Esophagus (tissue), 2 donors: ENCODE measurements at regions not wholly inside any gene's neighbourhood (a gene's known extent, or its start where the extent isn't known, plus 50 kb on each side); places are given as distances from the start of the nearest gene placed in this dataset.

ENCODE experiments used
- H3K27ac ChIP-seq, 2 donors: one replicate each; pipeline ENCODE4 v1.5.1; 2013; ENCODE audit warnings: low read depth in 2 of 2, mild to moderate bottlenecking in 2 of 2, inconsistent platforms in 1 of 2, low read length in 1 of 2, moderate library complexity in 1 of 2
- H3K27me3 ChIP-seq, 2 donors: one replicate each; pipeline ENCODE4 v1.6.1; 2013; ENCODE audit warnings: low read length in 2 of 2, control low read depth in 1 of 2, mild to moderate bottlenecking in 1 of 2; ENCODE audit not compliant: insufficient read depth in 2 of 2, control insufficient read depth in 1 of 2
- H3K36me3 ChIP-seq, 2 donors: one replicate each; pipeline ENCODE4 v1.6.1; 2013; ENCODE audit warnings: low read length in 1 of 2; ENCODE audit not compliant: control insufficient read depth in 2 of 2, insufficient read depth in 2 of 2
- H3K4me1 ChIP-seq, 2 donors: one replicate each; pipeline ENCODE4 v1.6.1; 2013; ENCODE audit warnings: low read length in 1 of 2; ENCODE audit not compliant: control insufficient read depth in 2 of 2, insufficient read depth in 2 of 2
- H3K4me3 ChIP-seq, 2 donors: one replicate each; pipeline ENCODE4 v1.5.1; 2013; ENCODE audit warnings: low read length in 2 of 2, mild to moderate bottlenecking in 2 of 2, low read depth in 1 of 2, moderate library complexity in 1 of 2
- H3K9me3 ChIP-seq, 2 donors: one replicate each; pipeline ENCODE4 v1.6.1; 2013; ENCODE audit warnings: mild to moderate bottlenecking in 2 of 2, low read depth in 1 of 2, low read length in 1 of 2, moderate library complexity in 1 of 2; ENCODE audit not compliant: control insufficient read depth in 2 of 2, insufficient read depth in 1 of 2
- WGBS, 2 donors: extraction: QIAGEN DNeasy Blood & Tissue Kit; methylation state at CpG; one replicate each; pipeline ENCODE4 v1.1.7; 2013; 5-methylcytosine and 5-hydroxymethylcytosine counted together
- donor health status: healthy with polysubstance abuse.
- donor health status: Bipolar disorder and iron deficiency.

DNA sequence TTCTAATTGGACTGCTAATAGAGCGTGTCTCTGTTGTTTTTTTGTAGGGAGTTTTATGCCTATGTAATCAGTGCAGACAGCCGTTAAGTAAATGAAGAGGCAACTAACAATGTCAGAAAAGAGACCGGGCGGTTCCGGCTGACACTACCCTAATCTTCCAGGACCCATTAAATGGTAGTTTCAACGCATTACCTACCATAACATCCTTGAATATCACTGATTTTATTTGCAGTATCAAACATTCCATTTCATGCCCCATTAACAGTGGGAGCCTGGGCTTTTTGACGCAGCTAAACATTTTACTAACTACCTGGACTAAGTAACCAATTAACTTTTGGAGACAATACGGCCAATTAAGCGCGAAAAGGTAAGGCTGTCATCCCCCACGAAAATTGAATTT is 832.9 kb upstream of the NR2F2 start:
- no peaks in the 10 kb centered on the region for H3K36me3 ChIP-seq
- 88 to 89% methylated on average over 11 of the region's 11 CpGs for WGBS, 2 donors
- H3K9me3 ChIP-seq, result no peaks in the 10 kb centered on the region
- H3K27me3 ChIP-seq, result no peaks in the 10 kb centered on the region
- H3K4me1 ChIP-seq, result peaks cover 0 to 2% of the 10 kb centered on the region in 2 donors
- H3K4me3 ChIP-seq, result no peak overlapping the region
- no peak overlapping the region for H3K27ac ChIP-seq

DNA sequence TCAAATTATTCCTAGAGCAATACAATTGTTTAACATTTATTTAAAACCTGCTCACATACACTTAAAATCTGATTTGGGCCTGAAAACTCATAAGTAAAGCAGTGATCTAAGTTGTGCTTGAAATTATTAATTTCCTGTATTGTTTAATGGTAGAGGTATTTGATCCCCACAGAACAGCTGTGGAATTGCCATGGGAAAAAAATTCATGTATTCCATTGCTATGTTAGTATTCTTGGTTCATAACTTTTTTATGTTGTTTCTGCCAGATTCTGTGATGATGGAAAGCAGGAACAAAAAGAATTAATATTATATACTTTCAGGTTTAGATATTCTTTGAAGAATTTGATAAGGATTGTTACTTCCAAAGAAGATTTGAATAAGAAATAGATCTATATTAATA is 831.5 kb upstream of the NR2F2 start:
- H3K27ac ChIP-seq, result no peak overlapping the region
- H3K36me3 ChIP-seq, result no peaks in the 10 kb centered on the region
- no peak overlapping the region for H3K4me3 ChIP-seq
- H3K27me3 ChIP-seq, result no peaks in the 10 kb centered on the region
- no peaks in the 10 kb centered on the region for H3K9me3 ChIP-seq
- H3K4me1 ChIP-seq, result peaks cover 0 to 2% of the 10 kb centered on the region in 2 donors

DNA sequence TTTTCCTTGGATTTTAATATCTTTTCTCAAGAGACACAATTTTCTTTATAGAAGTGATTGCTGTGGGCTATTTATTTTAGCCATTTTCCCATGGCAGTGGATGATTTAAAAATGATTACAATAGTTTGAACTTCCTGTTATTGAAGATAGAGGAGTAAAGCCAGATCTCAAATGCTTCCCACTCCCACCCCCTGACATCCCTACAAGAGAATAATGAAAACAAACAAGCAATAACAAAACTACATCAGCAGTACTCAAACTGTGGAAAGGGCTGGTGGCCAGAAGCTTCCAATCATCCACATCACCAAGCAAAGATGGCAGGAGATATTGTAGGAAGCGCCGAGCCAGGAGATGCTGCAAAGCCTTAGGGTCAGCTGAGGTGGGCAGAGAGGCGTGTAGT is 831.1 kb upstream of the NR2F2 start:
- Histone ChIP-seq H3K27ac (no peak overlapping the region), H3K36me3 (no peaks in the 10 kb centered on the region), H3K9me3 (no peaks in the 10 kb centered on the region), H3K4me1 (peaks cover 0 to 2% of the 10 kb centered on the region in 2 donors), H3K4me3 (no peak overlapping the region), H3K27me3 (no peaks in the 10 kb centered on the region)
- WGBS, 2 donors, result 70 to 82% methylated on average over 3 of the region's 3 CpGs

DNA sequence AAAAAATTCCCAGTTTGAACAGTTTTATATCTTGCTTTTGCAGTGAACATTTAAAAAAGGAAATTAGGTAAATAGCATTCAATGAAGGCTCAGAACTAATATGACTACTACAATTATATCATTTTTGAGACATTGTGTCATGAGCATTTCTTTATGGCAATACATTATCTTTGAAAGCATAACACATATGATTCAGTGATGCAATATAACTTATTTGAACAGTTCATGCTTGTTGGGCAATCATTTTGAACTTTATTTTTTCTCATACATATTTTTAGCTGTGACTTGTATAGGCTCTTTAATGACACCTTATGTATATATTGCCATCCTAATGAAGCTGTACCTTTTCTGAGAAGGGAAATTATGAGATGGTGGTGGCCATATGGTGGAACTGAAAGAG is 828.6 kb upstream of the NR2F2 start:
- no peaks in the 10 kb centered on the region for H3K27me3 ChIP-seq
- H3K4me3 ChIP-seq, result no peak overlapping the region
- H3K4me1 ChIP-seq, result no peaks in the 10 kb centered on the region
- H3K36me3 ChIP-seq, result no peaks in the 10 kb centered on the region
- no peak overlapping the region for H3K27ac ChIP-seq
- no peaks in the 10 kb centered on the region for H3K9me3 ChIP-seq

DNA sequence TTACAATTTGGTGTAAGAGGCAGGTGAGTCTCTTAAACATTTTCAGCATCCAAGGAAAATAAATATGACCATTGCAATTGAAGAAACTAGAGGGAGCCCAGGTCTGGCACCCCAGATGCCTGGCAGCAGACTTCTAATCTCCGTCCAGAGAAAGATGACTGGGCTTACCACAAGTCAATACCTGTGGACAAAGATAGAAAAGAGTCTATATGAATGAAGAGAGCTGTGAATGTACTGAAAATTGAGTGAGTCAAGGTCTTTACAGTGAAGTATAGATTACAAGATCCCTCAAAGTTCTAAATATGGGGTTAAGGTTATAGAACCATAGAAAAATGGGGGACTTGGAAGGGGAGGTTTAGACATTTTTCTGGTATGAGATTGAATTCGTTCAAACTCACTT is 827.4 kb upstream of the NR2F2 start:
- H3K36me3 ChIP-seq, result no peaks in the 10 kb centered on the region
- no peaks in the 10 kb centered on the region for H3K27me3 ChIP-seq
- no peak overlapping the region for H3K27ac ChIP-seq
- H3K4me3 ChIP-seq, result no peak overlapping the region
- no peaks in the 10 kb centered on the region for H3K4me1 ChIP-seq
- WGBS, 2 donors, result 53 to 61% methylated on average over 2 of the region's 2 CpGs
- H3K9me3 ChIP-seq, result no peaks in the 10 kb centered on the region

DNA sequence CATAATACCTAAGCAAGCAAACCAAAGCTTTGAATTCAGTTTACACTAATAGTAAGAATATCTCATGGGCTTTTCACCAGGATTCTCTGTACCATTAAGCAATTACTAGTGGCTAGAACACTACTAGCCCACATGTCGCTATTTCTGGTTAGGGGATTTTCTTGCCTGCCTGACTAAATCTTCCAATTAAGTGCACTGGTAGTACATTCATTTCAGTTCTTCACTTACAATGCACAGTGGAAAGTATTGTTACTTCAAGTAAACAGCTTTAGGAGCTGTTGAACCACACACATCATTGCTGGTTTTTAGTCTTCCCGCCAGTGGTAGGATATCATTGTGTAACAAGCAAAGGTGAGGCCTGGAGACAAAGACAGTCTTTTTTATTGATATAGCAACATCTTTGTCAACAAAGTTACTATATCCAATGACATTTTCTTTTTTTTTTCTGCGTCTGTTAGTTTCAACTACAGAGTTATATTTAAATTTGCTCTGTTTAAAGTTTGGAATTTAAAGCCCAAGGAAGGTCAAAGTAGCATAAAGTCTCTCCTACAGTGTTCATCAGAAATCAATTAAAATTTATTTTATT is 826.8 kb upstream of the NR2F2 start:
- 76 to 86% methylated on average over 3 of the region's 3 CpGs for WGBS, 2 donors
- Histone ChIP-seq H3K4me1 (no peaks in the 10 kb centered on the region), H3K27ac (no peak overlapping the region), H3K9me3 (no peaks in the 10 kb centered on the region), H3K4me3 (no peak overlapping the region), H3K36me3 (no peaks in the 10 kb centered on the region), H3K27me3 (no peaks in the 10 kb centered on the region)

DNA sequence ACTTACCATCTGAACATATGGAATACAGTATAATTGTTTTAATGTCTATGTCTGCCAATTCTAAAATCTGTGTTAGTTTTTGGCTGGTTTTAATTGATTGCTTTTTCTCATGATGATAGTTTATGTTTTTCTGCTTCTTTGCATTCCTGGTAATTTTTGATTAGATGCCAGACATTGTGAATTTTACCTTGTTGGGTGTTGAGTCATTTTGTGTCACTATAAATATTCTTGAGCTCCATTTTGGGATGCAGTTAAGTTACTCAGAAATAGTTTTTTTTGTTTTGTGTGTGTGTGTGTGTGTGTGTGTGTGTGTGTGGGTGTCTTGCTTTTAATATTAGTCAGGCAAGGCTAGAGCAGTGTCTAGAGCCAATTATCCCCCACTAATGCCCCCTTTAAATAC is 818.8 kb upstream of the NR2F2 start:
- no peaks in the 10 kb centered on the region for H3K27me3 ChIP-seq
- H3K36me3 ChIP-seq, result no peaks in the 10 kb centered on the region
- H3K27ac ChIP-seq, result no peak overlapping the region
- H3K4me3 ChIP-seq, result no peak overlapping the region
- no peaks in the 10 kb centered on the region for H3K4me1 ChIP-seq
- no peaks in the 10 kb centered on the region for H3K9me3 ChIP-seq

DNA sequence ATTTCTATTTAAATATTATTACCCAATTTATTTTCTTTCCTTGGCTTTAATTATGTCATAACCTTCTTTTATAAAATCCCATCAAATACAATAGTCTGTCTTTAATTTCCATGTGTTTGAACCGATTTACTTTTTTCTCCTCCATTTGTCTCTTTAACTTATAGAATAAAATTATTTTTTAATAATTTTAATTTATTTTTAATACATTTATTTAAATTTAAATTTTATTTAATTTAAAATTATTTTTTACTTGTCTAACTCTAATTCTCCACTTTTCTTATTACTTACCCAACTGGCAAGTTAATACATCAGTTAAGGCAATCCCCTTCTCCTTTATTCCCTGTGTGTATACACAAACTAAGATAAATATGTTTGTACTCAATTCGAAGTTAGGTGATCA is 817.6 kb upstream of the NR2F2 start:
- Histone ChIP-seq H3K27ac (no peak overlapping the region), H3K27me3 (no peaks in the 10 kb centered on the region), H3K4me1 (no peaks in the 10 kb centered on the region), H3K36me3 (no peaks in the 10 kb centered on the region), H3K4me3 (no peak overlapping the region), H3K9me3 (no peaks in the 10 kb centered on the region)
- 71 to 81% methylated on average over 2 of the region's 2 CpGs for WGBS, 2 donors

DNA sequence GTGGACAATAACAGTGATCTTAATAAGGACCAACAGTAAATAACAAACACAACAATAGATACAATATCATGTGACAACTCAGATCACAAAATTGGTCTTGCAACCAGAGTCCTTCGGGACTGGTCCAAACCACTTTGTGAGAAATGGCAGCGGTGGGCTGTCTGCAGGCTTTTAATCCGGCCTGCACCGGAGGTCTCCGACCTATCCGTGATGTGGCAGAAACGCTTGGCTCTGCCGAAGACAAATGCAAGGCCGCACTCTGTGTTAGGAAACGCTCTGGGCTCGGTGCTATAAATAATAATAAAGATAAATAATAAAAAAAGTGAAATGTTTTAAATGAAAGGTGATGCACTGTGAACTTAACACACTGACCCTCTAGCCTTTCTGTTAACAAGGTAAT is 810.6 kb upstream of the NR2F2 start:
- WGBS, 2 donors, result 94% methylated on average over 11 of the region's 11 CpGs
- Histone ChIP-seq H3K27me3 (no peaks in the 10 kb centered on the region), H3K27ac (no peak overlapping the region), H3K4me3 (no peak overlapping the region), H3K4me1 (no peaks in the 10 kb centered on the region), H3K9me3 (no peaks in the 10 kb centered on the region), H3K36me3 (no peaks in the 10 kb centered on the region)

DNA sequence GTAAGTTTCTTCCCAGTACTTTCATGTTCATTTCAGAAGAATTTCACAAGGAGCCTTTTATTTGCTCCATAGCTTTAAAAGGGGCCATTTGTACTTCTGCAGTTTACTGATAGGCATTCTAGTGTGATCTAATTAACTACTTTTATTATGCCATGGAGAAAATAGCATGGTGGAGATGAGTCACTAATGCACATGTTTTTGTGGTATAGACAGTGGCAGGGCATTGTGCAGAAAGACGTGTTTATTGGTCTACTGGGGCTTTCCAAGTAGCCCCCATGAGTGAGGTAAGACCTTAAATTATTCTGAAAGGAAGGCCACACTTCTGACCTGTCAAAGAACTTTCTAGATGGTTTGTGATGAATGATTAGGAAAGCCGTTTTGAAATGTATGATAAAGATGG is 810.0 kb upstream of the NR2F2 start:
- no peaks in the 10 kb centered on the region for H3K4me1 ChIP-seq
- H3K27ac ChIP-seq, result no peak overlapping the region
- no peaks in the 10 kb centered on the region for H3K9me3 ChIP-seq
- no peaks in the 10 kb centered on the region for H3K27me3 ChIP-seq
- H3K4me3 ChIP-seq, result no peak overlapping the region
- 39% methylated on average over 2 of the region's 2 CpGs for WGBS, 2 donors
- no peaks in the 10 kb centered on the region for H3K36me3 ChIP-seq
